Astrocyte of the spinal cord (primary cell): ENCODE measurements at regions not wholly inside any gene's neighbourhood (a gene's known extent, or its start where the extent isn't known, plus 50 kb on each side); places are given as distances from the start of the nearest gene placed in this dataset.
A peak's percentile ranks its signal among the peaks of the same experiment; 100 is the strongest.

Source experiments
- DNase-seq: peaks from one replicate; pipeline ENCODE4 v3.0.0; 2011; ENCODE audit warnings: low read depth, low spot score
- H3K4me3 ChIP-seq: 2 replicates; pipeline ENCODE4 v1.5.1; 2011; ENCODE audit warnings: low read depth, mild to moderate bottlenecking, low read length, moderate library complexity
- CTCF ChIP-seq: IDR thresholded peaks from 2 replicates; pipeline ENCODE4 v1.5.1; 2012; ENCODE audit warnings: low read depth, mild to moderate bottlenecking, low read length, inconsistent platforms
- in situ Hi-C: cut with HindIII; loops from 2 replicates; pipeline ENCODE4 v1.10.0; 2017; ENCODE audit warnings: low sequenced_read_pairs

- in situ Hi-C loops: no loop called here
Observed at GRCh38 chr2:193679847-193680246, 1485.1 kb upstream of the TMEFF2 start.

DNA sequence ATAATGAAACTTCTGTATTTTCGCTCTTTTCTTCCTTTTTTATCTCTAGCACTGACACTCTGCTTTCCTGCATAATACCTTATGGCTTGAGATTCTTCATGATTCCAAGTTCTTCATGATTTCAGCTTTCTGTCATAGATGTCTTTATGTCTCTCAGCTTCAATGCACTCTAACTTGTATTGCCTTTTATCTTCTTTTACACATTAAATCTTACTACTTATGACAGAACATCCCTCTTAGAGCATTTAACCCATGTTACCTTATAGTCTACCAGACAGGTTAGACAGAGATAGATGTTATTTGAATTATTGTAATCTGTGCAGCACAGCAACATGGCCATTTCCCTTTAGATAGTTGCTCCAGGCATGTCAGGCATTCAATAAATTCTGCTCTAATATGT is 1475.7 kb upstream of the TMEFF2 start:
- in situ Hi-C loops: no loop called here
- DNase-seq: no peak
- TF ChIP-seq CTCF: no peak
- H3K4me3 ChIP-seq: no peak overlapping the region

More at GRCh38 chr2:193679847-193680246, 1485.1 kb upstream of the TMEFF2 start:
- TF ChIP-seq CTCF: no peak
- DNase-seq: peak; percentile 7
- H3K4me3 ChIP-seq: no peak overlapping the region

GRCh38 chr2:193668557-193669323 is 1474.0 kb upstream of the TMEFF2 start:
- DNase-seq: no peak
- TF ChIP-seq CTCF: no peak
- in situ Hi-C loops: no loop called here
- H3K4me3 ChIP-seq: no peak overlapping the region

- in situ Hi-C loops: no loop called here
- H3K4me3 ChIP-seq: no peak overlapping the region
- no peak for TF ChIP-seq CTCF
- no peak for DNase-seq
Observed at GRCh38 chr2:193627927-193628272, 1433.2 kb upstream of the TMEFF2 start.

- DNase-seq: no peak
- H3K4me3 ChIP-seq: no peak overlapping the region
- no peak for TF ChIP-seq CTCF
- in situ Hi-C loops: no loop called here
Observed at GRCh38 chr2:193627187-193627926, 1432.6 kb upstream of the TMEFF2 start.

- in situ Hi-C loops: no loop called here
- DNase-seq: no peak
- H3K4me3 ChIP-seq: no peak overlapping the region
- TF ChIP-seq CTCF: no peak
Observed at GRCh38 chr2:193608451-193608850, 1413.7 kb upstream of the TMEFF2 start.
